ENCODE measurements at regions not wholly inside any gene's neighbourhood (a gene's known extent, or its start where the extent isn't known, plus 50 kb on each side); places are given as distances from the start of the nearest gene placed in this dataset.
"Not testable (repeated sequence)": the region's sequence is repeated elsewhere in the genome, so short reads cannot be mapped to it uniquely, and the experiment has no call there.

DNA sequence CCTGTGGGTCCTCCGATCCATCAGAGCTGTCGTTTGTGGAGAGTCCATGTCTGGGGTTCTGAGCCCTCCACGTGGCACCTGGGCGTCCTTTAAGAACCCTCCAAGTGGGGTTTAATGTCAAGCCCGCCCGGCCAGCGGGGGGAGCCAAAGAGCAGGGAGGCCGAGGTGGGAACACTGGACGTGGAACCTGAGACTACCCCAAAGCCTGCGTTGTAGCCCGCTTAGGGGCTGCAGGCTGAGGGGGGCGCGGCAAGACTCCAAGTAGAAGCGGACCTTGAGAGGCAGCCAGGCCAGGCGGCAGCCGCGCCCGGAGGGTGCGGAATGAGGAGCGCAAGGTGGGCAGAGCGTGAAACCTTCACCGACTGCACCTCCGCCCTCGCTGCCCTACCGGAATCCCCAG lies 126.2 kb upstream of the ATP10A start:
- Mint-ChIP-seq H3K27me3 (ENCODE audit: low read depth) (peaks cover 14% of the 10 kb centered on the region), H3K27ac (no peak overlapping the region), H3K4me1 (ENCODE audit: low read depth) (no peaks in the 10 kb centered on the region), H3K4me3 (no peak overlapping the region), H3K36me3 (ENCODE audit: insufficient read depth in 2 of 2) (no peaks in the 10 kb centered on the region), H3K9me3 (no peaks in the 10 kb centered on the region)
- ATAC-seq (replicated peaks in 1 of 2): no peak
- DNase-seq: peak; percentile 7 to 29

DNA sequence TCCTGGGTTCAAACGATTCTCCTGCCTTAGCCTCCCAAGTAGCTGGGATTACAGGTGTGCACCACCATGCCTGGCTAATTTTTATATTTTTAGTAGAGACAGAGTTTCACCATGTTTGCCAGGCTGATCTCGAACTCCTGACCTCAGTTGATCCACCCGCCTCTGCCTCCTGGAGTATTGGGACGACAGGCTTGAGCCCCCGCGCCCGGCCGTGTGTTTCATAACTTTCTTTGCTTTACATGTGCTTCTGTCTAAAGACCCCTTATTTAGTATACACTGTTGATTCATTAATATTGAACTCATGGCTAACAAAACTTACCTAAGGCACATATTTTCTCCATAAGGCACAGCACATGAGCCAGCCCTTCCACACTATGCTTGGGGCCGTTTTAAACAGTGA lies 125.6 kb upstream of the ATP10A start:
- H3K27ac Mint-ChIP-seq; H3K4me1 Mint-ChIP-seq (ENCODE audit: low read depth); H3K36me3 Mint-ChIP-seq (ENCODE audit: insufficient read depth in 2 of 2); H3K4me3 Mint-ChIP-seq; DNase-seq; H3K9me3 Mint-ChIP-seq; ATAC-seq (replicated peaks in 1 of 2): not testable (repeated sequence)
- peaks cover 14% of the 10 kb centered on the region for H3K27me3 Mint-ChIP-seq (ENCODE audit: low read depth)

DNA sequence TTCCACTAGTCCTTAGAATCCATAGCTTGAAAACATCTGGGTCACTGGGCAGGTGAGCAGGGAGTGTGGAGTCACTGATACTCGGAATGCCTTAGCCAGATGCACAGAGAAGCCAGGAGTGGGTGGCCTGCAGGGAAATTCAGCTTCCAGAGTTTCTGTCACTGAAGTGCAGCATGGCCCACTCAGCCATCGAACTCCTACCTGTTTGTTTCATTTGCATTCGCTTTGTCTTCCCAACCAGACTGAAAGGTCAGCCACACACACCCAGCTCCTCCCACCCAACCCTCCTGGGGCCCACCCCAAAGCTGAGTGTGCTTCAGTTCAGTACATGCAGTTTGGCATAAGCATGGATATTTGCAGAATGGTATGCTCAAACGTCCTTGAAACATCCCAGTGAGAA lies 124.5 kb upstream of the ATP10A start:
- Mint-ChIP-seq H3K27me3 (ENCODE audit: low read depth) (peaks cover 14% of the 10 kb centered on the region), H3K9me3 (no peaks in the 10 kb centered on the region), H3K4me3 (no peak overlapping the region), H3K4me1 (ENCODE audit: low read depth) (no peaks in the 10 kb centered on the region), H3K36me3 (ENCODE audit: insufficient read depth in 2 of 2) (no peaks in the 10 kb centered on the region), H3K27ac (no peak overlapping the region)
- ATAC-seq (replicated peaks in 1 of 2) (no peak), DNase-seq (no peak)

DNA sequence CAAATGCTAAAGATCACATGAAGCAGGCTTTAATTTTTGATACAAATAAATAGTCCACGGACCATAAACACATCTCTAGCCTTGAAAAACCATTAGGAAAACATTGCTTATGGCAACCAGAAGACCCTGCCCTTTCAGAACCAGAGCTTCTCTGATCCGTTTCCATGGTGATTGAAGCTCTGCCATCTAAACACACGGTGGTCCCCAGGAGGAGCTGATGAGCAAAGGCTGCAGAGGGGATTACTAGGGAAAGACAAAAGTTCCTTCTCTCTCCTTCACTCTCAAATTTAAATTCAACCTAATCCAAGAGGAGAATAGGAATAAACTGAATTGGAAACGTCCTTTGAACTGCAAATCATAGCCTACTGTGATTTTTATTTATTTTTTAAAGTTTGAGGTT lies 122.0 kb upstream of the ATP10A start:
- ATAC-seq (replicated peaks in 1 of 2): no peak
- Mint-ChIP-seq H3K27ac (no peak overlapping the region), H3K27me3 (ENCODE audit: low read depth) (peaks cover 9% of the 10 kb centered on the region), H3K9me3 (no peaks in the 10 kb centered on the region), H3K36me3 (ENCODE audit: insufficient read depth in 2 of 2) (no peaks in the 10 kb centered on the region), H3K4me3 (no peak overlapping the region), H3K4me1 (ENCODE audit: low read depth) (no peaks in the 10 kb centered on the region)
- no peak for DNase-seq

DNA sequence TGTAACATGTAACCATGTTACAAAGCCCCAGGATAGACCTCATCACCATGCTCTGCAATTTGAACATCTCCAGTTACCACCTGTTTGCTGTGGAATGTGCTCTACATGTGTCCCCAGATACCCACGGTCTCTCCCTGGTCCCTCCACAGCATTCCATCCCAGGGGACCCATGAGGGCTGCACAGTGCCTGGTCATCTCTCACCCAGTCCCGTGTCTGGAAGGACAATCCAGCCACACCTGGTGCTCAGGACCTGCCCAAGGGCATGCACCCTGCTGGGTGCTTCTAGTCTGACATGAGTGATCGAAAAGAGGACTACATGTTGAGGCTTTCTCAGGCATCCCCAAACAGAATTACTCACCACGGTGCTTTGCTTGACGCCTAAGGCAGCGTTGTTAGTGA lies 119.6 kb upstream of the ATP10A start:
- ATAC-seq (replicated peaks in 1 of 2): no peak
- Mint-ChIP-seq H3K27ac (no peak overlapping the region), H3K4me1 (ENCODE audit: low read depth) (no peaks in the 10 kb centered on the region), H3K4me3 (no peak overlapping the region), H3K27me3 (ENCODE audit: low read depth) (peaks cover 9% of the 10 kb centered on the region), H3K36me3 (ENCODE audit: insufficient read depth in 2 of 2) (no peaks in the 10 kb centered on the region), H3K9me3 (no peaks in the 10 kb centered on the region)
- DNase-seq: no peak

DNA sequence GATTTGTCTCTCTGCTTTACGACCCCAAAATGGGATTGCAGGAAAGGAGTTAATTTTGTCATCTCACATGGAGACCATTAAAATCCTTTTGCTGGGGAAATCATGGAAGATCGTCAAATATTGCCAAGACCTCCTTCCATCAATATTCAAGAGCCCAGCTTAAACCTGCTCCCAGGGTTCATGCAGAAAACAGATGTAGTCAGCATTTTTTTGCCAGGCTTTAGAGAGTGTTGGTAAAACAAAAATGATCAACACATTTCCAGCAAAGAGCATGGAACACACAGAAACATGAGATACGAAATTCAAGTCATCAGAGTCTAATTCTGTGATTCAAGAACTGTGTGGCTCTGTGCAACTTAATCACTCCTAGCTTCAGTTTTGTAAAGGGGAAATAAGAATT lies 118.0 kb upstream of the ATP10A start:
- Mint-ChIP-seq H3K4me1 (ENCODE audit: low read depth) (no peaks in the 10 kb centered on the region), H3K4me3 (no peak overlapping the region), H3K27me3 (ENCODE audit: low read depth) (no peaks in the 10 kb centered on the region), H3K9me3 (no peaks in the 10 kb centered on the region), H3K36me3 (ENCODE audit: insufficient read depth in 2 of 2) (no peaks in the 10 kb centered on the region), H3K27ac (no peak overlapping the region)
- DNase-seq (no peak), ATAC-seq (replicated peaks in 1 of 2) (no peak)

DNA sequence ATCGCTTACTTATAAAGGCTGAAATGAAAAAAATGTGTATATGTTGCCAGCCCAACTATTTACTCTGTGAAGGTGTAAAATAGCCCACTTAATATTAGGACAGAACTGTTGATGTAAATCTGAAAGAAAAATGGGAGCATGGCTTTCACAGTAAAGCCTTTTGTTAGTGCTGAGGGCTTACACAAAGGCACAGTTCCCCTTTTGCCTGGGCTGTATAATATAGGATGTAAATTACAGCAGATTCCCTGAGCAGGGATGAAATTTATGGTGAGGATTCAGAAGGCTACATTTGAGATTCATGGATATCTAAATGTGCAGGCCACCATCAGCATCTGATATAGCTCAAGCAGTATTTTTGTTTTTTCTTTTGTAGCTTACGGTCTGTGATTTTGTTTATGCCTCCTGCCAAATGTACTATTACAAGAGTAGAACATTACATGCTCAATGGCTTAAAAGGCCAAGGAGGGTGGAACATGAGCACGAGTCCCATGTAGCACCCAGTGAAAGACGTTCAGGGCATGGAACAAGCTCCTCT lies 109.1 kb upstream of the ATP10A start:
- H3K27ac Mint-ChIP-seq: no peak overlapping the region
- no peaks in the 10 kb centered on the region for H3K36me3 Mint-ChIP-seq (ENCODE audit: insufficient read depth in 2 of 2)
- peaks cover 16% of the 10 kb centered on the region for H3K27me3 Mint-ChIP-seq (ENCODE audit: low read depth)
- no peak for ATAC-seq (replicated peaks in 1 of 2)
- H3K9me3 Mint-ChIP-seq: peaks cover 0 to 2% of the 10 kb centered on the region in 2 donors
- DNase-seq: no peak
- H3K4me1 Mint-ChIP-seq (ENCODE audit: low read depth): no peaks in the 10 kb centered on the region
- H3K4me3 Mint-ChIP-seq: no peak overlapping the region

DNA sequence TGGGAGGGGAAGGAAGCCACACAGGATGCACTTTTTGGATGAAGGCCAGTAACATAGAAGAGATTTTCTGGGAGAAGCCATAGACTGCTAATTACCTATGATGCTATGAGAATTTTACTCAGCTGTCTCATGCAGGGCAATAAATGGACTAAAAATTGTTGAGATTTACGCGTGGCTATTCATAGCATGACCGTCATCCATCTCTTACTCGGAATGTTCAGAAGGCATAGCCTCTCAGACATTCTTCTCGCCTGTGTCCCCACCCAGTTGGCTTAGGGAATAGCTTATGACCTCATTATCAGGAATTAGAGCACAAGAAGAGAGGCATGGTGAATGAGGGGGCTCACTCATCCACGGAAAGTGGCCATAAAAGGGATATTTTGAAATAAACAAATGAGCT lies 107.9 kb upstream of the ATP10A start:
- peaks cover 0 to 2% of the 10 kb centered on the region in 2 donors for H3K9me3 Mint-ChIP-seq
- ATAC-seq (replicated peaks in 1 of 2): no peak
- H3K4me1 Mint-ChIP-seq (ENCODE audit: low read depth): no peaks in the 10 kb centered on the region

DNA sequence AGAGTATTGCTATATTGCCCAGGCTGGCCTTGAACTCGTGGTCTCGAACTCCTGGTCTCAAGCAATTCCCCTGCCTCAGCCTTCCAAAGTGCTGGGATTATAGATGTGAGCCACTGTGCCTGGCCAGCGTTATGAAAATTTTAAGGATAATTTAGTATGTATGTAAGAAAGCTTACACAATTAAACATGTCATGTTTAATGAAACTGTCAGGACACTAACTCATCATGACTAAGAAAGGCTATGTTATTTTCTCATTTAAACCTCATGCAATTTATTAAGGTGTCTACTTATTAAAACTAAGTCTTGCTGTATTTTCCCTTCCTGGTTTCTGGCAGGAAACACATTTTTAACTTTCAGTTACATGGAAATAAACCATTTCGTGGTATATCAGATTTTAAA lies 106.8 kb upstream of the ATP10A start:
- Mint-ChIP-seq H3K27me3 (ENCODE audit: low read depth) (peaks cover 13% of the 10 kb centered on the region), H3K27ac (no peak overlapping the region), H3K4me3 (no peak overlapping the region), H3K9me3 (peaks cover 0 to 2% of the 10 kb centered on the region in 2 donors), H3K4me1 (ENCODE audit: low read depth) (no peaks in the 10 kb centered on the region), H3K36me3 (ENCODE audit: insufficient read depth in 2 of 2) (no peaks in the 10 kb centered on the region)
- ATAC-seq (replicated peaks in 1 of 2): no peak
- no peak for DNase-seq

More for the DNA sequence above, 107.9 kb upstream of the ATP10A start:
- Mint-ChIP-seq H3K4me3 (no peak overlapping the region), H3K27ac (no peak overlapping the region), H3K36me3 (ENCODE audit: insufficient read depth in 2 of 2) (no peaks in the 10 kb centered on the region), H3K27me3 (ENCODE audit: low read depth) (peaks cover 16% of the 10 kb centered on the region)
- no peak for DNase-seq

DNA sequence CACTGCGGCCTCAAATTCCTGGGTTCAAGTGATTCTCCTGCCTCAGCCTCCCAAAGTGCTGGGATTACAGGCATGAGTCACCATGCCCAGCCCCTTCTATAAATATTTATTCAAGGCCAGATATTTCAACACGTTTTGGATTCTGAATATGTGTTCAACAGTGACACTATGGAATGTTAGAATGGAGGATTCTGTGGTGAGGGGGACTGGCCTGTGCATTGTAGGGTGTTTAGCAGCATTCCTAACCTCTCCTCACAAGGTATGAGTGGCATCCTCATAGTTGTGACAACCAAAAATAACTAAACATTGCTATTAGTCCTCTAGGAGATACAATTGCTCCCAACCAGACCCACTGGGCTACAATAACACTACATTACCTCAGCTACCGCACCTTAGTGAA lies 104.0 kb upstream of the ATP10A start:
- Mint-ChIP-seq H3K27ac (no peak overlapping the region), H3K9me3 (no peaks in the 10 kb centered on the region), H3K4me3 (no peak overlapping the region), H3K27me3 (ENCODE audit: low read depth) (peaks cover 9% of the 10 kb centered on the region), H3K4me1 (ENCODE audit: low read depth) (no peaks in the 10 kb centered on the region), H3K36me3 (ENCODE audit: insufficient read depth in 2 of 2) (no peaks in the 10 kb centered on the region)
- DNase-seq: no peak
- ATAC-seq (replicated peaks in 1 of 2): no peak

DNA sequence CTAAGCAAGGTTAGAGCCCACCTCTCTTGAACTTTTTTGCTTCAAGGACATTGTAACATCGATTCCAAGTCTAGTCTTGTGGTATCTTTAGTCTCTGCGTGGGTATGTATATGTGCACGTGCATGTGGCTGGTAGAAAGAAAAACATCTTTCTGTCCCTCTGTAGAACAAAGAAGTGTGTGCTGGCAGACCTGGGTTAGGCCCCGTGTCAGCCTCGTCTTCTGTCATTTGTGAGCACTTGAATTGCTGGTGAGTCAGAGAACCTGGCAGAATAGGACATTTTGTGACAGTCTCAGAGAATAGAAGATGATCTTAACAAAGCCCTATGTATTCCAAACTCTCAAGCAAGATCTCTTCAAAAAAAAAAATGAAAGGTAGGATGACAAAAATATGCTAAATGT lies 102.2 kb upstream of the ATP10A start:
- ATAC-seq (replicated peaks in 1 of 2) (no peak), DNase-seq (no peak)
- Mint-ChIP-seq H3K4me3 (no peak overlapping the region), H3K4me1 (ENCODE audit: low read depth) (no peaks in the 10 kb centered on the region), H3K9me3 (no peaks in the 10 kb centered on the region), H3K36me3 (ENCODE audit: insufficient read depth in 2 of 2) (no peaks in the 10 kb centered on the region), H3K27ac (no peak overlapping the region), H3K27me3 (ENCODE audit: low read depth) (peaks cover 5% of the 10 kb centered on the region)

DNA sequence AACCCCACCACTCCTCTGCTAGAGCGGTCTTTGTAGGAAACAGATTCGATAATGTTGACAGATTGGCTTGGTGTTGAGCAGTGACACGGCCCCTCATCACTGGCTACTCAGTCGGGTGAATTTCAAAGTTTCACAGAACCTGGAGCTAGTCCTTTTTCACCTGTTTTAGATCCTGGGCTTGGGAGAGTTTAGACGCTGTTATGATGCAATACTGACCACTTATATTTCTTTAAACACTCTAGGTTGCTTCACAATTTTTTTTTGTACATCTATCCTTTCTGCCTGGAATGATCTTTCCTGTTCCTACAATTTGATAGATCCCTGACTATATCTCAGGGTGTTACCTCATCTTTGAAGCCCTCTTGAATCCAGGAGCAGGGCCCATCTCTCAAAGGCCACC lies 97.1 kb upstream of the ATP10A start:
- Mint-ChIP-seq H3K36me3 (ENCODE audit: insufficient read depth in 2 of 2) (no peaks in the 10 kb centered on the region), H3K27me3 (ENCODE audit: low read depth) (peaks cover 17% of the 10 kb centered on the region), H3K27ac (no peak overlapping the region), H3K4me1 (ENCODE audit: low read depth) (no peaks in the 10 kb centered on the region), H3K4me3 (no peak overlapping the region), H3K9me3 (no peaks in the 10 kb centered on the region)
- DNase-seq (no peak), ATAC-seq (replicated peaks in 1 of 2) (no peak)

DNA sequence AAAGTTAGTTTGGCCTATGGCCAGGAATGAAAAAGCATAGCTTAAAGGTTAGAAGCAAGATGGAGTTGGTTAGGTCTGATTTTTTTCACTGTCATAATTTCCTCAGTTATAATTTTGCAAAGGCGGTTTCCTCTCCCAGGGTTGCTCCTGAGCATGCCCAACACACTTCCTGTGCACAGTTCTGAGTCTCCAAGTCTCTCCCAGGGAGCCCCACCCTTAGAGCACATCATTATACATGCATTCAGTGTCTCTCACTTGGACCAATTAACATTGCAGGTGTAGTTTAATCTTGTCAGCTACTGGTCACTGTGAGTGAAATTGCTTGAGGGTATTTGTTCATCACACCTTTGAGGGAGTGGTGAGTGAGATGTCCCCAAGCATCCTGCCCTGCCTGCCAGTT lies 96.0 kb upstream of the ATP10A start:
- Mint-ChIP-seq H3K27ac (no peak overlapping the region), H3K4me1 (ENCODE audit: low read depth) (no peaks in the 10 kb centered on the region), H3K27me3 (ENCODE audit: low read depth) (peaks cover 17% of the 10 kb centered on the region), H3K9me3 (no peaks in the 10 kb centered on the region), H3K36me3 (ENCODE audit: insufficient read depth in 2 of 2) (no peaks in the 10 kb centered on the region), H3K4me3 (no peak overlapping the region)
- ATAC-seq (replicated peaks in 1 of 2) (no peak), DNase-seq (no peak)

DNA sequence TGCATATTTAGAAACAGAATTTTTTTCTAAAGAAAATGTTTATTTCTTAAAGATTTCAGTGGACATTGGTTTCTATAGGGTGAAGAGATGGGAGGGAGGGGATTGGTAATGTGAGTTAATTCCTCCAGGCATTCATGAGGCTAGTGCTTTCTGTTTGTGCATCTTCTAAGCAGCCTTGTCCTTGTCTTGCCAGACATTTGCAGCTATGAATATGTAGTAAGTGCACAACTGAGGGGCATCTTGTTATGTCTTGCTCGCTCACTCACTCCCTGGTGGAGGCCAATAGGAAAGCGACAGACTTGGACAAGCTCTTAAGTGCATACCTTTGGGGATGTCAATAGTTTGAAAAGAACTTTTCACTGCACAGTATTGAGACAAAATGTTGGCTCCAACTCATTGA lies 92.5 kb upstream of the ATP10A start:
- Mint-ChIP-seq H3K27ac (no peak overlapping the region), H3K36me3 (ENCODE audit: insufficient read depth in 2 of 2) (peaks cover 2 to 6% of the 10 kb centered on the region in 2 donors), H3K4me1 (ENCODE audit: low read depth) (no peaks in the 10 kb centered on the region), H3K4me3 (no peak overlapping the region), H3K27me3 (ENCODE audit: low read depth) (peaks cover 17% of the 10 kb centered on the region), H3K9me3 (peaks cover 7 to 10% of the 10 kb centered on the region in 2 donors)
- ATAC-seq (replicated peaks in 1 of 2): no peak
- no peak for DNase-seq
